ENCODE measurements at regions not wholly inside any gene's neighbourhood (a gene's known extent, or its start where the extent isn't known, plus 50 kb on each side); places are given as distances from the start of the nearest gene placed in this dataset.

DNA sequence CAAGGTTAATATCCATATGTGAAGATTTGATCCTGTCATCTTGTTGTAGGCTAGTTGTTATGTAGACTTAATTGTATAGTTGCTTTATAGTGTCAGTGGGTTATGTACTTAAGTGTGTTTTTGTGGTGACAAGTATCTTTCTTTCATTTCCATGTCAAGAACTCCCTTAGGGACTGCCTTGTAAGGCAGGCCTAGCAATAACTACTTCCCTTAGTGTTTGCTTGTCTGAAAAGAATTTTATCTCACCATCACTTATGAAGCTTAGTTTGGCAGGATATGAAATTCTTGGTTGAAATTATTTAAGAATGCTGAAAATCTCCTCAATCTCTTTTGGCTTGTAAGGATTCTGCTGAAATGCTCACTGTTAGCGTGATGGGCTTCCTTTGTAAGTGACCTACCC lies 467.6 kb downstream of the CDH2 start:
- peaks cover 51% of the 10 kb centered on the region for H3K4me1 ChIP-seq
- no peak for TF ChIP-seq EZH2 (IDR thresholded peaks at IDR 0.05)
- TF ChIP-seq, protein P1, sequence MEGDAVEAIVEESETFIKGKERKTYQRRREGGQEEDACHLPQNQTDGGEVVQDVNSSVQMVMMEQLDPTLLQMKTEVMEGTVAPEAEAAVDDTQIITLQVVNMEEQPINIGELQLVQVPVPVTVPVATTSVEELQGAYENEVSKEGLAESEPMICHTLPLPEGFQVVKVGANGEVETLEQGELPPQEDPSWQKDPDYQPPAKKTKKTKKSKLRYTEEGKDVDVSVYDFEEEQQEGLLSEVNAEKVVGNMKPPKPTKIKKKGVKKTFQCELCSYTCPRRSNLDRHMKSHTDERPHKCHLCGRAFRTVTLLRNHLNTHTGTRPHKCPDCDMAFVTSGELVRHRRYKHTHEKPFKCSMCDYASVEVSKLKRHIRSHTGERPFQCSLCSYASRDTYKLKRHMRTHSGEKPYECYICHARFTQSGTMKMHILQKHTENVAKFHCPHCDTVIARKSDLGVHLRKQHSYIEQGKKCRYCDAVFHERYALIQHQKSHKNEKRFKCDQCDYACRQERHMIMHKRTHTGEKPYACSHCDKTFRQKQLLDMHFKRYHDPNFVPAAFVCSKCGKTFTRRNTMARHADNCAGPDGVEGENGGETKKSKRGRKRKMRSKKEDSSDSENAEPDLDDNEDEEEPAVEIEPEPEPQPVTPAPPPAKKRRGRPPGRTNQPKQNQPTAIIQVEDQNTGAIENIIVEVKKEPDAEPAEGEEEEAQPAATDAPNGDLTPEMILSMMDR (IDR thresholded peaks at IDR 0.05): no peak
- Mint-ChIP-seq H3K27ac (no peak overlapping the region), H3K4me1 (peaks cover 53% of the 10 kb centered on the region), H3K27me3 (ENCODE audit: insufficient read depth, low read depth) (peaks cover 2% of the 10 kb centered on the region), H3K4me3 (no peak overlapping the region), H3K36me3 (peaks cover 30% of the 10 kb centered on the region), H3K9me3 (peaks cover 35% of the 10 kb centered on the region)
- peaks cover 10% of the 10 kb centered on the region for H3K9me3 ChIP-seq (ENCODE audit: low read depth)
- no peak overlapping the region for H3K4me3 ChIP-seq
- H3K9ac ChIP-seq: no peak overlapping the region
- H3K79me2 ChIP-seq (ENCODE audit: low read depth): no peaks in the 10 kb centered on the region
- no peaks in the 10 kb centered on the region for H3K27me3 ChIP-seq
- peaks cover 17% of the 10 kb centered on the region for H3K36me3 ChIP-seq
- no peak for DNase-seq (ENCODE audit: low spot score)
- no peaks in the 10 kb centered on the region for H4K20me1 ChIP-seq (ENCODE audit: low read depth)
- peaks cover 47% of the 10 kb centered on the region for H3F3A ChIP-seq (ENCODE audit: low read depth)
- H2AFZ ChIP-seq (replicated peaks): no peak overlapping the region
- H3K27ac ChIP-seq: no peak overlapping the region
- H3K4me2 ChIP-seq: no peak overlapping the region

DNA sequence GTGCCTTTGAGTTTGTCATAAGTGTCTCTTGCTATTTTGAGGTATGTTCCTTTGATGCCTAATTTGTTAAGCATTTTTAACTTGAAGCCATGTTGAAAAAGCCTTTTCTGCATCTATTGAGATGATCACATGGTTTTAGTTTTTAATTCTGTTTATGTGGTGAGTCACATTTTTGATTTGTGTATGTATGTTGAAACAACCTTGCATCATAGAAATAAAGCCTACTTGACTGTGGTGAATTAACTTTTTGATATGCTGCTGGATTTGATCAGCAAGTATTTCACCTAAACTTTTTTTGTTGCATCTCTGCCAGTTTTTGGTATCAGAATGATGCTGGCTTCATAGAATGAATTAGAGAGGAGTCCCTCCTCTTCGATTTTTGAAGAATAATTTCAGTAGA lies 469.7 kb downstream of the CDH2 start:
- Mint-ChIP-seq H3K4me3 (no peak overlapping the region), H3K36me3 (peaks cover 35% of the 10 kb centered on the region), H3K27ac (no peak overlapping the region), H3K4me1 (peaks cover 36% of the 10 kb centered on the region), H3K27me3 (ENCODE audit: insufficient read depth, low read depth) (peaks cover 6% of the 10 kb centered on the region), H3K9me3 (peaks cover 46% of the 10 kb centered on the region)
- Histone ChIP-seq H3K79me2 (ENCODE audit: low read depth) (no peaks in the 10 kb centered on the region), H3K4me3 (no peak overlapping the region), H3K9ac (no peak overlapping the region), H3K27ac (no peak overlapping the region), H4K20me1 (ENCODE audit: low read depth) (no peaks in the 10 kb centered on the region), H3K27me3 (no peaks in the 10 kb centered on the region), H3K4me2 (no peak overlapping the region), H3F3A (ENCODE audit: low read depth) (peaks cover 26% of the 10 kb centered on the region), H3K36me3 (peaks cover 17% of the 10 kb centered on the region), H3K4me1 (peaks cover 33% of the 10 kb centered on the region), H2AFZ (replicated peaks) (peak overlapping the region; percentile 49), H3K9me3 (ENCODE audit: low read depth) (peaks cover 10% of the 10 kb centered on the region)
- DNase-seq (ENCODE audit: low spot score): no peak
- no peak for TF ChIP-seq EZH2 (IDR thresholded peaks at IDR 0.05)
- TF ChIP-seq, protein P1 (IDR thresholded peaks at IDR 0.05): no peak
- TF ChIP-seq EZH2phosphoT487 (IDR thresholded peaks at IDR 0.05): no peak

DNA sequence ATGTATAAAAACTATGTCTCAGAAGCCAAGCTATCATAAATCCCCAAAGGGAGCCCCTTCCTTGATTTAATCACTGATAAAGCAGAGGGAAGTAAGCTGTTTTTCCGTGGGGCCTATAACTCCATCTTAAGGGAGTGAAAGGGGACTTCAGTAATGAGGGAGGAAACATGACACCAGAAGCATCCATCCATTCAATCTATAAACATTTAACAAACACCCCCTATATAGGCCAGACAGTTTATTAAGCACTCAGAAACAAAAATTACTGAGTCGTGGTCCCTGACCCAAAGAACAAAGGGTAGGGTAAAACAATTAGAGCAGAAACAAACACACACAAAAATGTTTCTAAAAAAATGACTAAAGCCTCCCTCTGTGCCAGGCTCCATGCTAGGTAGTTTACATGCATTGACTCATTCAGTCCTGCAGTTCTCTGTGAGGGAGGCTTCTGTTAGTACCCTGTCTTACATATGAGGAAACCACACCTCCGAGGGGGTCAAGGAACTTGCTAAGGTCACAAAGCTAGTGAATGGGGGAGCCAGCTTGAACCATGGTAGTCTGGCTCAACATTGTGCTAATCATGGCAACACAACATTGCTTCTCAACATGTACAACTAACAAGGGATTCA lies 472.1 kb downstream of the CDH2 start:
- H2AFZ ChIP-seq (replicated peaks): peak overlapping the region; percentile 32
- TF ChIP-seq, protein P1 (IDR thresholded peaks at IDR 0.05): no peak
- TF ChIP-seq EZH2 (IDR thresholded peaks at IDR 0.05) (no peak), EZH2phosphoT487 (IDR thresholded peaks at IDR 0.05) (no peak)

More for the DNA sequence above, 472.1 kb downstream of the CDH2 start:
- Histone ChIP-seq H4K20me1 (ENCODE audit: low read depth) (no peaks in the 10 kb centered on the region), H3K4me2 (peak overlapping the region; percentile 25), H3K9ac (no peak overlapping the region), H3F3A (ENCODE audit: low read depth) (peaks cover 17% of the 10 kb centered on the region), H3K4me1 (peaks cover 26% of the 10 kb centered on the region), H3K27me3 (no peaks in the 10 kb centered on the region), H3K4me3 (no peak overlapping the region), H3K36me3 (peaks cover 17% of the 10 kb centered on the region), H3K27ac (no peak overlapping the region), H3K79me2 (ENCODE audit: low read depth) (no peaks in the 10 kb centered on the region), H3K9me3 (ENCODE audit: low read depth) (peaks cover 10% of the 10 kb centered on the region)
- H3K4me3 Mint-ChIP-seq: no peak overlapping the region
- peaks cover 31% of the 10 kb centered on the region for H3K4me1 Mint-ChIP-seq
- H3K36me3 Mint-ChIP-seq: peaks cover 30% of the 10 kb centered on the region
- DNase-seq (ENCODE audit: low spot score): no peak
- H3K9me3 Mint-ChIP-seq: peaks cover 38% of the 10 kb centered on the region
- peak overlapping the region; percentile 81 for H3K27ac Mint-ChIP-seq
- peaks cover 10% of the 10 kb centered on the region for H3K27me3 Mint-ChIP-seq (ENCODE audit: insufficient read depth, low read depth)
